Endodermal cell (in vitro differentiated cells): ENCODE measurements at regions not wholly inside any gene's neighbourhood (a gene's known extent, or its start where the extent isn't known, plus 50 kb on each side); places are given as distances from the start of the nearest gene placed in this dataset.

Experiments used
- DNase-seq: peaks from one replicate; pipeline ENCODE4 v3.0.0-alpha.2; 2017
- H3K27ac ChIP-seq: 2 replicates; pipeline ENCODE4 v1.5.1; 2013; ENCODE audit warnings: mild to moderate bottlenecking, low read depth, low read length, moderate library complexity
- H3K27me3 ChIP-seq: 2 replicates; pipeline ENCODE4 v1.6.1; 2013; ENCODE audit warnings: mild to moderate bottlenecking, low read length, moderate library complexity; ENCODE audit not compliant: insufficient read depth, control insufficient read depth, poor library complexity, severe bottlenecking
- H3K36me3 ChIP-seq: 2 replicates; pipeline ENCODE4 v1.7.0; 2013; ENCODE audit warnings: mild to moderate bottlenecking, low read length, moderate library complexity; ENCODE audit not compliant: control insufficient read depth, insufficient read depth
- H3K4me1 ChIP-seq: one replicate; pipeline ENCODE4 v1.7.0; 2013; ENCODE audit warnings: low read length; ENCODE audit not compliant: control insufficient read depth, insufficient read depth
- H3K4me3 ChIP-seq: 2 replicates; pipeline ENCODE4 v1.5.1; 2013; ENCODE audit warnings: mild to moderate bottlenecking, low read length, moderate library complexity
- H3K9ac ChIP-seq: 2 replicates; pipeline ENCODE4 v1.6.1; 2013; ENCODE audit warnings: mild to moderate bottlenecking, low read length, moderate library complexity; ENCODE audit not compliant: poor library complexity, severe bottlenecking; ENCODE audit errors: extremely low read depth
- H3K9me3 ChIP-seq: 2 replicates; pipeline ENCODE4 v1.6.1; 2013; ENCODE audit warnings: mild to moderate bottlenecking, low read length, moderate library complexity; ENCODE audit not compliant: control insufficient read depth
- H3K27ac Mint-ChIP-seq: 2 replicates; pipeline ENCODE4 v1.8.0; 2020; ENCODE audit warnings: mixed read lengths
- H3K27me3 Mint-ChIP-seq: 2 replicates; pipeline ENCODE4 v1.8.0; 2021; ENCODE audit warnings: mild to moderate bottlenecking, mixed read lengths; ENCODE audit not compliant: insufficient read depth
- H3K36me3 Mint-ChIP-seq: 2 replicates; pipeline ENCODE4 v1.8.0; 2020; ENCODE audit warnings: low read depth, mixed read lengths
- H3K4me1 Mint-ChIP-seq: 2 replicates; pipeline ENCODE4 v1.8.0; 2020; ENCODE audit warnings: mixed read lengths
- H3K4me3 Mint-ChIP-seq: 2 replicates; pipeline ENCODE4 v1.8.0; 2020; ENCODE audit warnings: mild to moderate bottlenecking, moderate library complexity, mixed read lengths
- H3K9me3 Mint-ChIP-seq: 2 replicates; pipeline ENCODE4 v1.8.0; 2020; ENCODE audit warnings: mild to moderate bottlenecking, mixed read lengths
- CTCF ChIP-seq: fragments of 200-600 bp; sonication (generic); conservative IDR thresholded peaks from 2 replicates; pipeline ENCODE4 v1.5.0; 2021; ENCODE audit warnings: antibody characterized with exemption, mild to moderate bottlenecking
- WGBS, 2 experiments: methylation state at CpG; one replicate each; pipeline versions ENCODE4 v1.1.5 to v1.1.7; 2013; ENCODE audit warnings: missing lambda C conversion rate in 2 of 2, mixed read lengths in 1 of 2; ENCODE audit not compliant: insufficient coverage in 1 of 2, insufficient read length in 1 of 2; 5-methylcytosine and 5-hydroxymethylcytosine counted together

- no peaks in the 10 kb centered on the region for H3K9me3 Mint-ChIP-seq
- TF ChIP-seq CTCF: no peak
- H3K36me3 Mint-ChIP-seq: no peaks in the 10 kb centered on the region
Measured at GRCh38 chr5:56518820-56519219, 285.7 kb upstream of the ANKRD55 start.

GRCh38 chr5:56517011-56517416, 283.9 kb upstream of the ANKRD55 start:
- Histone ChIP-seq H3K9me3 (no peaks in the 10 kb centered on the region), H3K4me3 (no peak overlapping the region), H3K4me1 (no peaks in the 10 kb centered on the region), H3K9ac (no peak overlapping the region), H3K27ac (no peak overlapping the region), H3K27me3 (no peaks in the 10 kb centered on the region), H3K36me3 (no peaks in the 10 kb centered on the region)
- peaks cover 6% of the 10 kb centered on the region for H3K27me3 Mint-ChIP-seq
- H3K4me1 Mint-ChIP-seq: peaks cover 13% of the 10 kb centered on the region
- no peak for DNase-seq
- H3K4me3 Mint-ChIP-seq: no peak overlapping the region
- H3K9me3 Mint-ChIP-seq: no peaks in the 10 kb centered on the region
- no peaks in the 10 kb centered on the region for H3K36me3 Mint-ChIP-seq
- no peak for TF ChIP-seq CTCF
- WGBS, 2 experiments: 78 to 85% methylated on average over 1 to 2 of the region's 2 CpGs
- no peak overlapping the region for H3K27ac Mint-ChIP-seq

More at GRCh38 chr5:56518820-56519219, 285.7 kb upstream of the ANKRD55 start:
- WGBS, 2 experiments: 92 to 100% methylated on average over 3 to 4 of the region's 4 CpGs
- Mint-ChIP-seq H3K4me3 (no peak overlapping the region), H3K4me1 (peaks cover 11% of the 10 kb centered on the region), H3K27me3 (peaks cover 6% of the 10 kb centered on the region), H3K27ac (no peak overlapping the region)
- H3K27me3 ChIP-seq: no peaks in the 10 kb centered on the region
- no peaks in the 10 kb centered on the region for H3K4me1 ChIP-seq
- H3K27ac ChIP-seq: no peak overlapping the region
- no peak overlapping the region for H3K9ac ChIP-seq
- no peak overlapping the region for H3K4me3 ChIP-seq
- no peaks in the 10 kb centered on the region for H3K9me3 ChIP-seq
- no peak for DNase-seq
- H3K36me3 ChIP-seq: no peaks in the 10 kb centered on the region

GRCh38 chr5:56516441-56516840, 283.3 kb upstream of the ANKRD55 start:
- Histone ChIP-seq H3K27me3 (no peaks in the 10 kb centered on the region), H3K27ac (no peak overlapping the region), H3K9ac (no peak overlapping the region), H3K9me3 (no peaks in the 10 kb centered on the region), H3K36me3 (no peaks in the 10 kb centered on the region), H3K4me3 (no peak overlapping the region), H3K4me1 (no peaks in the 10 kb centered on the region)
- no peak for TF ChIP-seq CTCF
- H3K36me3 Mint-ChIP-seq: no peaks in the 10 kb centered on the region
- no peak overlapping the region for H3K4me3 Mint-ChIP-seq
- no peak for DNase-seq
- peaks cover 13% of the 10 kb centered on the region for H3K4me1 Mint-ChIP-seq
- no peak overlapping the region for H3K27ac Mint-ChIP-seq
- H3K9me3 Mint-ChIP-seq: no peaks in the 10 kb centered on the region
- peaks cover 6% of the 10 kb centered on the region for H3K27me3 Mint-ChIP-seq
- WGBS, 2 experiments: 96 to 100% methylated on average over 4 to 5 of the region's 5 CpGs
